Tongue (tissue), 1 donor: ENCODE measurements at regions not wholly inside any gene's neighbourhood (a gene's known extent, or its start where the extent isn't known, plus 50 kb on each side); places are given as distances from the start of the nearest gene placed in this dataset.

ENCODE experiments used
- DNase-seq: peaks from one replicate; pipeline ENCODE4 v3.0.0-alpha.2; 2015

DNA sequence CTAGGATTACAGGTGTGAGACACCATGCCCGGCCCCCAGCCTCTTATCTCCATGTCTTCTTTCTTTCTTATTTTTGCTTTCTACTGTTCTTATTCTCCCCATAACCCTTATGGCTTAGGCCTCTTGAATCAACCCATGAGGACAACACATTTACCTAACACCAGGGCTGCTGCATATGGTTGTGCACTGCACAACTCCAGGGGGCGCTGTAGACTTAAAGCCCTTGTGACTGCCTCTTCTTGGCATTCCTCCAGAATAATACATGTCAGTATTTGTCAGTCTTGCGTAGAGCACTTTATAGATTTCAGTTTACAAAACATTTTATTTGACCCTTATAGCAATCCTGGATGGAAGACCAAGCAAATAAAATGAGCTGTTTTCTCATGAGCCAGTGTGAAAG lies 225.0 kb upstream of the SALL1 start:
- DNase-seq: no peak

DNA sequence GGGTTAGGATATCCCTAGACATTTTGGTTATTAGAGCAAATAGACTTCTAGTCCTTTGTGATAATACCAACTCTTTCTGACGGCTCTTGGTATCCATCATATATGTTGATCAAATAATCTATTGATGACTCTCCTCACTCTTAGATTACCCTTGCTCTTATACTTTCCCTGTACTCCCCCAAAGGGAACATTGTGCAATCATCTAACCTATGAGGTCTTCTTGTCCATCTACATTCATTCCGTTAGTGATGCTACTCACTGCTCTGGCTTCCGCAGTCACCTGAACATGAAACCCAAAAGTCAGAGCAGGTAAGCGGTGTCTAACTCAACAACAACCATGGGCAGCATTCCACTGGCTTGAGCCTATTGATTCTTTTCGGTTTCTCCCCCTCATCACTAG lies 223.7 kb upstream of the SALL1 start:
- DNase-seq: no peak

DNA sequence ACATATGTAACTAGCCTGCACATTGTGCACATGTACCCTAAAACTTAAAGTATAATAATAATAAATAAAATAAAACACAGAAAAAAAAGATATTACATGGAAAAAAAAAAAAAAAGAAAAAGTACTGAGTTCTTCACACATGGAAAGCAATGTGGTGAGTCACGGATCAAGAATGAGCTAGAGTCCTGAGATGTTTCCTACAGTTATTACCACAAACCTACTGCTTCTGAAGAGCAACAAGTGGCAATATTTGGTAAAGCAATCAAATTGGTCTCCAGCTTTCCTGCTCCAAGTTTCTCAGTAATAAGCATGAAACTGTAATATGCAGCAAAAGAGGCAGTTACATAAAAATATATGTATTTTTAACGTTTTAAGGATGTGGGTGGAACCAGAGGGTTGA lies 223.3 kb upstream of the SALL1 start:
- DNase-seq: no peak

DNA sequence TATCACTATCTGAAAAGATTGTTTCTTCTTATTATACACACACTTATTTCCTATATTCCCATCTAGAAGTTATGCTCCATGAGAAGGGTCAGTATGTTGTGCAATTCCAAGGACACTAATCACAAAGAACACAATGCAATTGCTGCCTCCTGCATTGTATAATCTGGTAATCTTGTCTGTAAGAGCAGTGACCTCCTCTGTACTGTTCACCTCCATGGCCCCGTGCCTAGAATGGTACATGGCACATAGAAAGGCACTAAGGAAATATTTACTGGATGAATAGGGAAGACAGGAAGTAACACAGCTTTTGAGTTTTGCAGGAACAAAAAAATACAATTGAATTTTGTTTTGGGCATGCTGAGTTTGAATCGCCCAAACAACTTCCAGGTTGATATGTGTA lies 214.6 kb upstream of the SALL1 start:
- no peak for DNase-seq

DNA sequence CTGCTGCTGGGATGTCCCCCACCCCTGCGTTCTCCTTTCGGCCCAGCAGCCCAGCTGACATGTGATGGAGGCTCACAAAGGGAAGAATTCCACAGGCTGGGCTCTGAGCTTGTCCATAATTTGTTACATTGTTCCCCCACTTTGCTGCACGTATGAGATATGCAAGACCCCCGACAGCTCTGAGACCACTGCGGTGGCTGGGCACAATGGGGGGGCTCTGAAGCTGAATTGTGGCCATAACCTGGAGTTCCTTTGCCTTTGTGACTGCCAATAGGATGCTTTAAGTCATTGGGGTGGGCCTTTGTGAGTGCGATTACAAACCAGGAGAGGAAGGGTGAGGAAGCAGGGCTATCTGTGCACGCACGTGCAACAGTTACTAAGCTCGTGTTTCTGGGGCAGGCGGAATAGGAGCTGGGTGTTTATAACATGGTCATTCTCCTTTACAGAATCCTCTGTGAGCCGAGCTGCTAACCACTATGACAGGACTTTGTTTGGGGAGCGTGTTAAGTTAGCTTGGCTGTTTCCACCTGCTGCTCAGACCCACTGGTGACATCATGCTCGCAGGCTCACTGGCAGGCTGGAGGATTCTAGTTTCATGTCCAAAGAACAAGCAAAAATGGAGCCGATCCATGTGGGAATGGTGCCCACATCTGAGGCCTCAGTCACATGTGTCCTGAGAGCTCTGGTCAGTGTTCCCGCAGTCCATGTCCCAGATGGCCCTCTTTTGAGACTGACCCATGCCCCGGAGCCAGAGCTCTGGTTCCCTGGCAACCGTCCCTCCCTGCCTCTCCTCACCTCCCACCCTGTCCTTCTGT lies 208.3 kb upstream of the SALL1 start:
- DNase-seq: peak; percentile 64

DNA sequence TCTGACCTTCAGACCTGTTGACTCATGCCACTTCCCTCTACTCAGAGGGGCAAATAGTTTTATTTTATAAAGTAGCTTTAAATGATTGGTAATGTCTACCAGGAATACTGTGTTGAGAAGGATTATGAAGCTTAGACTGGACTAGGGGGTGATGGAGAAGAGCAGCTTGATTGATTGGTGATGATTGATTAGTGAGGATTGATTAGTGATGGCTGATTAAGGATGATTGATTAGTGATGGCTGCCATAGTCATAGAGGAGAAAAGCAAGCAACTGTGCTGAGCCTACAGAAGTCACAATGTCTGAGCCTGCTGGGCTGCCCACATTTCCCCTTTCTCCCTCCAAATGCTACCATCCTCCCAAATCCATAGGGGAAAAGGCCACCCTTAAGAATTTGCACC lies 206.8 kb upstream of the SALL1 start:
- DNase-seq: no peak

DNA sequence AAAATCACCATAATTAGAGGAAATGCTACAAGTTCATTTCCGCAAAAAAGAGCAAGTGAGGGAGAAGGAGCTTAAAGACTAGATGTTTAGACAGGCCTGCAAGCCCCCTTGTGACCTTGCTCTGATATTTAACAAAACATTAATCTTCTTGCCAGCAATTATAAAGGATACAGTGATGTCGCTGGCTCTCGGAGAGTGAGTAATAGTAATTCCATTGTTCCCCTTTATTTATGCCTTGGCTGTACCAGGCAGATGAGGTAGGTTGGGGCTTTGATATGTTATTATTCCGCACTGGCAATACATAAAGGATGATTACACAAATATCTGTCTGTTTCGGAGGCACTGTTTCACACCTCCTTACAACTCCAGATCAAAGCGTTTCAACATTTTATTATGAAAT lies 204.8 kb upstream of the SALL1 start:
- no peak for DNase-seq

DNA sequence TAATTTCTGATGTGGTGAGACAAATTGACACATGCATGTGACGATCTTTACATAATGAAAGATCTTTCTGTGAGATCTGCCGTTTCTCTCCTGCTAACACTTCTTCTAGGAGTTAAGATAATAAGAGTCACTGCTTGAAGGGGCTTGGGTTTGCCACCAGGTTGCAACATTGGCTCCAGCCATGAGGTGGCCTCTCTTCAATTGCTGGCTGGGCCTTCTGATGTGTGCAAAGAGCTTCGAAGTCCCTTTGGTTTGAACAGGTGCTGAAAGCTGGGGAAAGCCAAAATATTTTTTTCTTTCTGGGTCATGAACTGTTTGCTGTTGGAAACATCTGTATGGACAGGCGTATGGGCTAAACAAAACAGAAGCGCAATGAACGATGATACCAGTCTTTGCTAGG lies 204.1 kb upstream of the SALL1 start:
- DNase-seq: no peak

DNA sequence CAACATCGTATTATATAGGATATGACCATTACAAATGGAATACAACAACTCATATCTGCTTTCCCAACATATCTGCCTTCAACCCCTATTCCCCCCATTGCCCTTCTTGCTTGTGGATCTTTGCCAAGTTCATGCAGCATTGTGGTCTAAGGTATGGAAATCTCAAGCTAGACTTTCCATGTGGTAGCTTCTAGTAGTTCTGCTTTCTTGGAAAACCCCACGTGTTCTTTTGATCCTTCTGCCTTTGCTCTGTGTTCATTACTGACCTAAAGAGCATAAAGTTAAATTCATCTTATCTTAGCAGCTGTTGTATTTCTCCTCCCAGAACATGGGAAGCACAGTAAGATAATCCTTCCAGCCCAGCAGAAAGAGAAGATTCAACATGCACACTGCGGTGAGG lies 202.0 kb upstream of the SALL1 start:
- no peak for DNase-seq

DNA sequence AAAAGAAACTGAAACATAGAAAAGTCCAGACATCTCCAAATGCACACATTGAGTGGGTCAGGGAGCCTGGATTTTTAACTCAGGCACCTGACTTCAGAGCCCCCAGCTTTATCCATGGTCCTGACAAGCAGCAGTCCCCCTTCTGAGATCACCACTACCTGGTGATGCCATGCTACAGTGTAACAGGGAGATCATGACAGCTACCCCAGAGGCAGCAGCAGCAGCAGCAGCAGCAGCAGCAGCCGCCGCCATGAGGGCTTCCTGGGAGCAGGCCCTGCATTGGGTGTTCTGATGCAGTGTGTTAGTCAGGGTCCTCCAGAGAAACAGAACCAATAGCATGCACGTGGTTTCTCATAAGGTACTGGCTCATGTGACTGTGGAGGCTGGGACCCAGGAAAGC lies 198.6 kb upstream of the SALL1 start:
- no peak for DNase-seq

DNA sequence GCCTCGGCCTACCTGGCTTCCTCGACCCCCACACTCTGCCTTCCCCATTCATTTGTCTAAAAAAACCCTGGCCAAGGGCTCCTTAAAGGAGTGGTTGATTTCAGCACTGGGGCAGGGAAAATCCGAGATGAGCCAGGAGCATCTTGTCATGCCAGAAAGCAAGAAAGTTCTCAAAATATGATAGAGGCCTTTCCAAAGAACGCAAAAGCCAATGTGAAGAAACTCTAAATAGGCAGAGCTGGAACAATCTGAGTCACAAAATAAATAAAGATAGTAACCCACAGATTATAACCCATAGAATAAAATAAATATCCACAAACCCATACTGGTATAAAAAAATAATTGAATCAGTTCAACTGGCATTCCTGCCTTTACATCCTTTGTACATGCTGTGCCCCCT lies 192.3 kb upstream of the SALL1 start:
- DNase-seq: no peak

DNA sequence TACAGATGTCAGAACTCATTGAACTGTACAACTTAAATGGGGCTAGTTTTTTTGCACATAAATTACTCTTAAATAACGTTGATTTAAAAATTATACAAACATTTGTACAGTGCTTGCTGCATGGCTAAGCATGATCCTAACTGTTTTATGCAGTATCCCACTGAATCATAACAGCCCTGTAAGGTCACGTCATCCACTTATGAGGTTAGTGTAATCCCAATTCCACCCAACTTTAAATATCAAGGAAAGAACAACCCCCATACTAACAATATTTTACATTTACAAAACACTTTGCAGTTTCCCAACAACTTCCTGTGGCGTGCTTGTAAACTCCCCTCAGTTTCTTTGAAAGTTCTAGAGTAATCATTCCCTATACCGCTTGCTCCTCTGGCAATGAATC lies 190.1 kb upstream of the SALL1 start:
- DNase-seq: no peak

DNA sequence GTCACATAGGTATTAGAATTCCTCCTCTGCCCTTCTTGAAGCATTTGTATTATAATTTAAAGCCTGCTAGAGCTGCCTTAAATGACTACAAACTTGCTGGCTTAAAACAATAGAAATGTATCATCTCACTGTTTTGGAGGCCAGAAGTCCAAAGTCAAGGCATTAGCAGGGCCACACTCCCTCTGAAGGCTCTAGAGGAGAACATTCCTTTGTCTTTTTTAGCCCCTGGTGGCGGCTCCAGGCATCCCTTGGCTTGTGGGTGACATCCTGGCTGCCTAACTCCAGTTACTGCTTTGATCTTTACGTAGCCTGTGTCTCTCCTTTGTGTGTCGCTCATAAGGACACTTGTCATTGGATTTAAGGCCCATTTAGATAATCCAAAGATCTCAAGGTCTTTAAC lies 186.6 kb upstream of the SALL1 start:
- no peak for DNase-seq

DNA sequence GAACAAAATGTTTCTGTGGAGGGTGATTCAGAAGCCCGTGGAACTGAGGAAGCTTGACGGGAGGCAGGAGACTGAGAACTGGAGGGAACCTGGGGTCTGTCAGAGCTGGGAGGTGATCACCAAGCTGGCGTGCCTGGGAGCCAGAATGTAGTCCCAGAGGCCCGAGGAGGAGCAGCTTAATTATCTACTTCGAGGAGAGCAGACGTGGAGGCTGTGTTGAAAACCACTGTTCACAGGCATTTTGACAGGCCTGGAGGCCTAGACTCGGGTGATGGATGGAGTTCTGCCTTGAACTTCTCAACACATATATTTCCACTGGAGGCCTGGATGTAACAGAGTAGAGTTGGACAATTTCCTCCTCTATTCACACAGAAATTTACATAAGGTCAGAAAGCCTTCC lies 177.7 kb upstream of the SALL1 start:
- DNase-seq: peak; percentile 40

DNA sequence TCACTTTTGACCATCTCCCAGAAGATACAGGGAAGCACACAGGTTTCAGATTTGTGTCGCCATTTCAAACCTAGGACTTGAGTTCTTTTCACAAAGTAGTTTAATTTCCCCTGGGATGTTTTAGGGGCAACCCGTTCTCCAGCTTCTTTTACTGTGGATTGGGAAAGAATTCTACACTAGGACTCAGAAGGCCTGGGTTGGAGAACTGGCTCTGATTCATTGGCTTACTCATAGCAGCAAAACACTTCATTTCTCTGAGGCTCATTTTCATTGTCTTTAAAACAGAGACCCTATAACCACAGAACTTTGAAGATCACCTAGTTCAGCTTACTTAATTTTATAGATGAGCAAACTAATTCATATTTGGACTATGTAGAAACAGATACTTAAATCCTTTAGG lies 175.9 kb upstream of the SALL1 start:
- no peak for DNase-seq

DNA sequence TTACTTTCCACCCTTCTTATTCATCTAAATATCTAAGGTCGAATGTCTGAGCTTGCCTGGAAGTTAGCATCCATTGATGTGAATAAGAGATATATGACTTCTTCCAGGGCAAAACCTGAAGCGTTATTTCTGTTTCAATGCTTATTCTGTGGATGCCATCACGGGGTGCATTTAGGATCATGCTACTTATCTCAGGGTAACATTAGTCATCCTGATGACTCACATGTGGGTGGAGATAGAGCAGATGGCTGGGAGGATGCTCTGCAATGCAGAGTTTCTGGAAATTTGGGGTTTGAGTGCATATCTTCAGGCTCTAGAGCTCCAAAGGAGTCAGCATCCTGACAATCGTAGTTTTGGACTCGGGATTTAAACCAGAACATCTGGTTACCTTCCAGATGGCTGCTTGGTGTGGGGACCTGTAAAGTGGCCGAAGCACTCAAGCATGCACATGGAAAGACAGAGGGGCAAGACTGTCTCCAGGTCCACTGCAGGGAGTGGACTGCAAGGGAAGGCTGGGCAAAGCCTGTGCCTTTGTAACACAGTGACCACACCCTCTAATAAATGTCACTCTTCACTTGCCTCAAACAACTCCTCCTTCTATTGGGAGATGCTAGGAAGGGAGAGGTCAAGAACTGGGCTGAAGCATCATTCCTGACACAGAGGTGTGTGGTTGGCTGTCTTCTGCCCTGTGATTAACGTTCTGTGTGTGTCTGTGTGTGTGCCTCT lies 175.2 kb upstream of the SALL1 start:
- no peak for DNase-seq

DNA sequence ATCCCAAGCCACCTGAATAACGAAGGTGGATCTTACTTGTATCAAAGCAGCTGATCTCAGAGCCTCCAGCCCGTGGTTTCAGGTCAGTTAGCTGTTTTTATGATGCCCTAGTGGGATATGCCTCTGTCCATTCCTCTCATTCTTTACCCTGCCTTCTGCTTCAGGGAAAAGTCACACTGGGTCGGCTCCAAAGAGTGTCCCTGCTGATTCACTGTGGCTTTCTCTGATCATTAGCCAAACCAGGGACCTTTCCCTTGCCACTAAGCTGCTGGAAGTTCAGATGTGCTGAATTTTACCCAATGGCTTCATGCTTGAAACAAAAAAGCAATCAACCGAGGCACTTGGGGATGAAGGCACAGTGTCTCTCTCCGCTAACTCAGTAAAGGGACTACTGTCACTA lies 170.2 kb upstream of the SALL1 start:
- DNase-seq: no peak

DNA sequence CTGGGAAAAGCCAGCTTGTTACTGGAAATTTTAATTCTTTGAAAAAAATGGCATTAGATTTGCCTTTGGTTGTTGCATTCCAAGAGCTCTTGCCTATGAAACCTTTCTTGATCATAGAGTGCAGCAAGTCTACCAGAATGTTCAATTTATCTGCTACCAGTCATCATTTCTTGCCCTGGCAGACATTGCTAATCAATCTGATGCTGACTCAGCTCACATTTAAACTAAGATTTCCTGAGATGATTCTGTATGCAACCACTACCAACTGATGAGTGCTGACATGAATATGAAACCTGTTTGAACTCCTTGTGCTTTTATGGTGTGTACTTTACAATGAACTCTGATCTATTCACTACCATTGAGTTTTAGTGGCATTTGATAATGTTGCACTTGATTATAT lies 166.5 kb upstream of the SALL1 start:
- no peak for DNase-seq

DNA sequence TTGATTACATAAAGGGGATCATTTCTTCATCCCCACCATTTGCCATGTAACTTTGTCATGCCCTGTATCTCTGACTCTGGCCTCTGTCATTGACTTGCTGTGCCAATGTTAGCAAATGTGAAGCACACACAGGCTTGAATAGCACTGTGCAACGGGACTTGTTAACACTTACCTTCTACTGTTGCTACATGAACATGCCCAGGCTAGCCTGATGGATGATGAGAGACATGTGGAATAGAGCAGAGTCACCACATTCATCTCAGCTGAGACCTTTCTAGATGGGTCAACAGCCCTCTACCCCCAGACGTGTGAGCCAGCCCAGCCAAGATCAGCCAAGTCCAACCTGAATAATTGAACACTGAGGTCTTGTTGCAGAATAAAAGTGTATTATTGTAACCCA lies 162.1 kb upstream of the SALL1 start:
- DNase-seq: no peak

DNA sequence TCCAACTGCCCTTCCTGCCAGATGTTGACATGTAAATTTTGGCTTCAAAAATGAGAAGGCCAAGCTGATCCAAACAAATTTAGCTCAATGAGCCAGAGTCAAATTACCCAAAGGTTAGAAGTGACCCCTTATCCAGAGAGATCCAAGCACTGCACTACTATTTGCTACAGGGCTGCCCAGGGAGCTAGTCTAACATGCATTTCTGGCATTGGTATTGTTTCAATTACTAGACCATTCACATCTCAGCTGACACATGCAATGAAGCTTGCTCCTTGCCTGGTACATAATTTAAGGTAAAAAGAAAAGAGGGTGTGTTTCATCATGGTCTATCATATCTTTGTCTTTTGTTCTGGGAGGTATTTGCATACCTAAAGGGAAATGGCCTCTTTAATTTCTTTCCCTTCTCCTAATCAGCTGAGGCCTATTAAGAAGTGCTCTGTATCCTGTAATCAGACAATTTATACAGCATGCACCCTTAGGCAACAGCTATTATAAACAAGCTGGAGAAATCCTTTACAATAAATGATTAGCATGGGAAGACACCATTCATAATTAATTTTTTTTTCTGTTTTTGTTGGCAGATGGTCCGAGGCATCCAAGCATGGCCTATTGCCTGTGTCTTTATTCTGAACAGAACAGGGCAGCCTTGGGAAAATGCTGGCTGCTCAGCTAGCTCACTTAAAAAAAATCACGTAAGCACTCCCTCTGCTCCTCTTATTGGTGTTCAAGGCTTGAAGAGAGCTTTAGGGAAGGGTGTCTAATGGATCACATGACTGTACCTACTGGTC lies 161.5 kb upstream of the SALL1 start:
- no peak for DNase-seq

DNA sequence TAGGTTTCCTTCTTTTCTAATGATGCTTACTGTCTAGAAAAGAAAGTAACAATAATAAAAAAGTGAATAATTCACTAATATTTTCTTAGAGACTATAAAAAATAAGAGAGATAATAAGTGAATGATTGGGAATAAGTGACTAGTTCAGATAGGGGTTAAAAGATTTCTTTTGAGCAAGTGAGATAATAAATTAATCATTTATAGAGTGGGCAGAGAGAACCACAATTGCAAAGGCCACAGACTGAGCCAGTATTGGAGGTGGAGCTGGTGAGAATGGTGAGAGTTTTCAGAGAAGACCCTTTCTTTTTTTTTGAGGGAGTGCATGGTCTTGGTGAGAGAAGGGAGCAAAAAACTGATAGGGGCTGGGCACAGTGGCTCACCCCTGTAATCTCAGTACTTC lies 159.1 kb upstream of the SALL1 start:
- no peak for DNase-seq

DNA sequence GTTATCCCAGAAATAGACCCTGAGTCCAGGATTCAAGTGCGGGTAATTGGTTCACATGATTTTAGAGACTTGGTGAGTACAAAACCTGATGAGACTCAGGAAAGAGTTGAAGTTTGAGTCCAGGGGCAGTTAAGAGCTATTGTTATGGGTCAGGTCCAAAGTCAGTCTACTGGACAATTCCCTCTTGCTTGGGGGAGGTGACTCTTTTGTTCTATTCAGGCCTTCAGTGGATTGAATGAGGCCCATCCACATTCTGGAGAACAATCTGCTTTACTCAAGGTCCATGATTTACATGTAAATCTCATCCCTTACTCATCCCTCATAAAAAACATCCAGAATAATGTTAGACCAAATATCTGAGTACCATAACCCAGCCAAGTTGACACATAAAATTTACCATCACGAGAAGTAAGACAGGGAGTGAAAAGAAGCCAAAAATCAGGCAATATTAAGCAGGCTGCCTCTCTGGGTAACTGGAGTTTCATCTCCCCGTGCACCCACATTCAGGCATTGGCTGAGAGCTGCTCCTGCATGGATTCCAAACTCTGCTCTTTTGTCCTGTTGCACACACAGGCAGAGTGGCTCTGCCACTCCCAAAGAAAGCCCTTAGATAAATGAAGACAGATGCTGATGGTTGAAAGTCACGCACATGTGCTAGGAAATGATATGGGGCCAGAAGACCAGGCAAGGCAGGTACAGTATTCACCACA lies 156.0 kb upstream of the SALL1 start:
- DNase-seq: no peak

DNA sequence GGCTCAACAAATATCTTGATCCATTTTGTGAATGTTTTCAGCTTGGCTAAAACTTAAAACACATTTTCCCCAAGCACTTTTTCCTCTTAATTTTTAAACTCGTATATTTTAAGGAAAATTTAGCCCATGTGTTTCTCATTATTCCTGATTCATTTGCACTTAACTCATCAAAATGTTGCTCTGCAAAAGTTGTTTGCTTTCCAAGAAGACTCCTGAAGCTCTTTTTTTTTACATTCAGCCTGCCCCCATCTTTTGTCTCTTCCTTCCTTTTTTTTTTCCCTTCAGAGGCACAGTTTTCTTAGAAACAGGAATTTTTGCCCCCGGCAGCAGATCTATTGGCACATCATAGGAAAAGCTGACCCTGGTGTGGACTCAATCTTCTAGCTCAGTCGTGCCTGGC lies 155.0 kb upstream of the SALL1 start:
- peak; percentile 68 for DNase-seq
